HFF-Myc (cell line): ENCODE measurements at regions not wholly inside any gene's neighbourhood (a gene's known extent, or its start where the extent isn't known, plus 50 kb on each side); places are given as distances from the start of the nearest gene placed in this dataset.

Experiments used
- DNase-seq: peaks from one replicate; pipeline ENCODE4 v3.0.0-alpha.2; 2011; ENCODE audit warnings: low read depth; ENCODE audit errors: extremely low read depth
- H3K4me3 ChIP-seq: replicated peaks from 2 replicates; pipeline ENCODE4 v1.5.1; 2011; ENCODE audit warnings: low read depth, mild to moderate bottlenecking, control low read depth, low read length
- TF ChIP-seq, protein P1 (sequence below): IDR thresholded peaks from 2 replicates; pipeline ENCODE4 v1.5.1; 2012; ENCODE audit warnings: mild to moderate bottlenecking, low read depth, low read length, control low read depth; ENCODE audit errors: missing control alignments

GRCh38 chr3:6532101-6532500 is 328.8 kb upstream of the GRM7 start:
- H3K4me3 ChIP-seq, result no peak overlapping the region
- TF ChIP-seq, protein P1, sequence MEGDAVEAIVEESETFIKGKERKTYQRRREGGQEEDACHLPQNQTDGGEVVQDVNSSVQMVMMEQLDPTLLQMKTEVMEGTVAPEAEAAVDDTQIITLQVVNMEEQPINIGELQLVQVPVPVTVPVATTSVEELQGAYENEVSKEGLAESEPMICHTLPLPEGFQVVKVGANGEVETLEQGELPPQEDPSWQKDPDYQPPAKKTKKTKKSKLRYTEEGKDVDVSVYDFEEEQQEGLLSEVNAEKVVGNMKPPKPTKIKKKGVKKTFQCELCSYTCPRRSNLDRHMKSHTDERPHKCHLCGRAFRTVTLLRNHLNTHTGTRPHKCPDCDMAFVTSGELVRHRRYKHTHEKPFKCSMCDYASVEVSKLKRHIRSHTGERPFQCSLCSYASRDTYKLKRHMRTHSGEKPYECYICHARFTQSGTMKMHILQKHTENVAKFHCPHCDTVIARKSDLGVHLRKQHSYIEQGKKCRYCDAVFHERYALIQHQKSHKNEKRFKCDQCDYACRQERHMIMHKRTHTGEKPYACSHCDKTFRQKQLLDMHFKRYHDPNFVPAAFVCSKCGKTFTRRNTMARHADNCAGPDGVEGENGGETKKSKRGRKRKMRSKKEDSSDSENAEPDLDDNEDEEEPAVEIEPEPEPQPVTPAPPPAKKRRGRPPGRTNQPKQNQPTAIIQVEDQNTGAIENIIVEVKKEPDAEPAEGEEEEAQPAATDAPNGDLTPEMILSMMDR, result no peak
- no peak for DNase-seq

DNA sequence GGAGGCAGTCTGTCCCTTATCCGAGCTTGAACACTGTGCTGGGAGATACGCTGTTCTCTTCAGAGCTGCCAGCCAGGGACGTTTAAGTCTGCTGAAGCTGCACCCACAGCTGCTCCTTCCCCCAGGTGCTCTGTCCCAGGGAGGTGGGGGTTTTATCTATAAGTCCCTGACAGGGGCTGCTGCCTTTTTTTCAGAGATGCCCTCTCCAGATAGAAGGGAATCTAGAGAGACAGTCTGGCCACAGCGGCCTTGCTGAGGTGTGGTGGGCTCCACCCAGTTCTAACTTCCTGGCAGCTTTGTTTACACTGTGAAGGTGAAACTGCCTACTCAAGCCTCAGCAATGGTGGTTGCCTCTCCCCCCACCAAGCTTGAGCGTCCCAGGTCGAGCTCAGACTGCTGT is 319.9 kb upstream of the GRM7 start:
- TF ChIP-seq, protein P1, result no peak
- H3K4me3 ChIP-seq, result no peak overlapping the region
- no peak for DNase-seq

GRCh38 chr3:6542795-6543194 is 318.1 kb upstream of the GRM7 start:
- no peak for DNase-seq
- TF ChIP-seq, protein P1, result no peak
- no peak overlapping the region for H3K4me3 ChIP-seq

DNA sequence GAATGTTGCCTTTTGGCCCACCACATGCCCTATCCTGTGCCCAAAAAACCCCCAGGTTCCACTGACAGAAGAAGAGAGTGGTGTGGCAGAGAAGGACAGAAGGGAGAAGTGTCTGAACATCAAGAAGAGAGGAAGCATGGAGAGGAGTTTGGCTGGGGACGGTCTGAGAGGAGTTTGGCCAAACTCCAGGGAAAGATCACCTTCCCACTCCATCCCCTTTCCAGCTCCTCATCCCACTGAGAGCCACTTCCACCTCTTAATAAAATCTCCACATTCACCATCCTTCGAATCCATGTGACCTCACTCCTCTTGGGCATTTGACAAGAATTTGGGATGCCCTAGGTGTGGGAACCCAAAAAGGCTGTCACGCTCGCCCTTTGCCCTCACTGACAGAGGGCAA is 311.6 kb upstream of the GRM7 start:
- H3K4me3 ChIP-seq, result no peak overlapping the region
- TF ChIP-seq, protein P1, result no peak
- DNase-seq, result no peak

GRCh38 chr3:6551165-6551564 is 309.8 kb upstream of the GRM7 start:
- TF ChIP-seq, protein P1, result no peak
- no peak for DNase-seq
- no peak overlapping the region for H3K4me3 ChIP-seq

- TF ChIP-seq, protein P1, result no peak
Measured at GRCh38 chr3:6560259-6560658, 300.7 kb upstream of the GRM7 start.

DNA sequence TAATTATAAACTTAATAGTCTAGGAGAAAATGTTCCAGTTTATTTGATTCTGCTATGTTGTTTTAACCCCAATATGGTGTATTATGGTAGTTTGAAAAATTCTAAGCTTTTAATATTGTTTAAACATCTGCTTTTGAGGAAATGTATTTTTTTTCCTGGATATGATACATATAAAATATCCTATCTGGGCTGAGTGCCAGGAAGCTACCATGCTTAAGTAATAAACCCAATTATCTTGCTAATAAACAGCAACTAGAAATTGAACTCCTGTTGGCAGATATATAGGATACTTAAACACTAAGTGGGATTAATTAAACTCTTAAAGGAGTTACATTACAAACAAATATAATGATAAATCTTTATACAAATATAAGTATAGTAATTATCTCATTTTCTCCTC is 293.7 kb upstream of the GRM7 start:
- DNase-seq, result no peak
- H3K4me3 ChIP-seq, result no peak overlapping the region
- TF ChIP-seq, protein P1, result no peak

More at GRCh38 chr3:6560259-6560658, 300.7 kb upstream of the GRM7 start:
- no peak overlapping the region for H3K4me3 ChIP-seq
- DNase-seq, result no peak
